GM12864 (cell line): ENCODE measurements at regions not wholly inside any gene's neighbourhood (a gene's known extent, or its start where the extent isn't known, plus 50 kb on each side); places are given as distances from the start of the nearest gene placed in this dataset.

Experiments
- DNase-seq: peaks from one replicate; pipeline ENCODE4 v3.0.0-alpha.2; 2011; ENCODE audit warnings: low read depth
- H3K4me3 ChIP-seq: 2 replicates; pipeline ENCODE4 v1.5.1; 2011; ENCODE audit warnings: mild to moderate bottlenecking, low read depth, low read length, control low read depth
- TF ChIP-seq, protein P1 (sequence below): IDR thresholded peaks from 2 replicates; pipeline ENCODE4 v1.5.1; 2011; ENCODE audit warnings: low read depth, mild to moderate bottlenecking, moderate library complexity, low read length, control low read depth, inconsistent platforms; ENCODE audit errors: missing control alignments

DNA sequence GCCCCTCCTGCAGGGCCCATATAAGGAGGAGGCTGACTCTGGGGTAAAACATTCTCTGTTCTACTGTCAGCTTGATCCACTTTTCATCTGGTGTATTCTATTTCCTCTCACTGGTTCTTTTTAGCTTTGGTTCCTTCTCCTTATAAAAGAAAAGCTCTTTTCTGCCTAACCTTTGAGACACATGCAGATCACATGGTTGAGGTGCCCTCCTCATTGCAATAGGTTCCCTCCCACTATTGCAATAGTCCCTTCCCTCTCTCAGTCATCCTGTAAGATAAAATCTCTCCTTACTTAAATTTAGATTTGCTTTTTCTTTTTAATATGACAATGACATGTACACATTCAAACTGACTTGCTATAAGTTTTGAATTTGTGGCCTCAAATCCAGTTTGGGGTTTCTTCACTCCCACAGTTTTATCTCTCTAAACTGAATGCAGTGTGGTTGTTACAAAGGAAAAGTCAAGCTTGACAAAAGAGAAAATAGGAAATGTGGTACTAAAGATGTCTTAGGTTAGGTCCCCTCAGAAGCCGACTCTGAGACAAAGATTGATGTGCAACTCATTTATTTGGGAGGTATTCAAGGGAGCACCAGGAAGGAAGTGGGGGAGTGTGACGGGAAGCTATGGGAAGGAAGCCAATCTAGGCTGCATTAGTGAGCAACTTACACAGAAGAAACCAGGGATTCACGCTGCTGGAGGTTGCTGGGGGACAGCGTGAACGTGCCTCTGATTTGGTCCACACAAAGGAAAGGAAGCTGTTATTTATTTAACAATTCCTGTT is 127.6 kb upstream of the LINC00305 start:
- TF ChIP-seq, protein P1, sequence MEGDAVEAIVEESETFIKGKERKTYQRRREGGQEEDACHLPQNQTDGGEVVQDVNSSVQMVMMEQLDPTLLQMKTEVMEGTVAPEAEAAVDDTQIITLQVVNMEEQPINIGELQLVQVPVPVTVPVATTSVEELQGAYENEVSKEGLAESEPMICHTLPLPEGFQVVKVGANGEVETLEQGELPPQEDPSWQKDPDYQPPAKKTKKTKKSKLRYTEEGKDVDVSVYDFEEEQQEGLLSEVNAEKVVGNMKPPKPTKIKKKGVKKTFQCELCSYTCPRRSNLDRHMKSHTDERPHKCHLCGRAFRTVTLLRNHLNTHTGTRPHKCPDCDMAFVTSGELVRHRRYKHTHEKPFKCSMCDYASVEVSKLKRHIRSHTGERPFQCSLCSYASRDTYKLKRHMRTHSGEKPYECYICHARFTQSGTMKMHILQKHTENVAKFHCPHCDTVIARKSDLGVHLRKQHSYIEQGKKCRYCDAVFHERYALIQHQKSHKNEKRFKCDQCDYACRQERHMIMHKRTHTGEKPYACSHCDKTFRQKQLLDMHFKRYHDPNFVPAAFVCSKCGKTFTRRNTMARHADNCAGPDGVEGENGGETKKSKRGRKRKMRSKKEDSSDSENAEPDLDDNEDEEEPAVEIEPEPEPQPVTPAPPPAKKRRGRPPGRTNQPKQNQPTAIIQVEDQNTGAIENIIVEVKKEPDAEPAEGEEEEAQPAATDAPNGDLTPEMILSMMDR: no peak
- H3K4me3 ChIP-seq: no peak overlapping the region
- no peak for DNase-seq

DNA sequence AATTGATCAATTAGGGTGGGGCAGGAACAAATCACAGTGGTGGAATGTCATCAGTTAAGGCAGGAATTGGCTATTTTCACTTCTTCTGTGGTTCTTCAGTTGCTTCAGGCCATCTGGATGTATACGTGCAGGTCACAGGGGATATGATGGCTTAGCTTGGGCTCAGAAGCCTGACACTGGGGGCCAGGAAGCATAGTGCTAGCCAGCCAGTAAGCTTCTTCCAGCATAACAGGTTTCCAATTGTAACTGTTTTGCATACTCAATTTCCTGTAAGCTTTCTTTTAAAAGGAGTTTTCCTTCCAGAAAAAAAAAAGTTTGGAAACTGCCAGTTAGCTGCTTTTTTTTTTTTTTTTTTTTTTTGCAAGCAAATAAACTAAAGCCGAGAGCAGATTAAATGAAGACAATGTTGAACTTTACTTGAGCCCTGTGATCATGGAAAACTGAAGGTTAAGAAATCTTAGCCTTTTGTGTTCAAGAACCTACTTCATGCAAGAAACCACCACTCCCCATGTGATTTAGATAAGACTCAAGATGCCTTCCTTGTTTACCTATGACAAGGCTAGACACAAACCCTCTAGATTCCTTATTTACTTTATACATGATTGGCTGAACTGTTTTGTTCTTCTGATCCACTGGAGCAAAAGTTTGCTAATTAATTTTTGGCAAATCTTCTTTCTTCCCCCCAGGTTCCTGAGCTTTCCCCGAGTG is 126.9 kb upstream of the LINC00305 start:
- H3K4me3 ChIP-seq: no peak overlapping the region
- DNase-seq: no peak
- TF ChIP-seq, protein P1: no peak

DNA sequence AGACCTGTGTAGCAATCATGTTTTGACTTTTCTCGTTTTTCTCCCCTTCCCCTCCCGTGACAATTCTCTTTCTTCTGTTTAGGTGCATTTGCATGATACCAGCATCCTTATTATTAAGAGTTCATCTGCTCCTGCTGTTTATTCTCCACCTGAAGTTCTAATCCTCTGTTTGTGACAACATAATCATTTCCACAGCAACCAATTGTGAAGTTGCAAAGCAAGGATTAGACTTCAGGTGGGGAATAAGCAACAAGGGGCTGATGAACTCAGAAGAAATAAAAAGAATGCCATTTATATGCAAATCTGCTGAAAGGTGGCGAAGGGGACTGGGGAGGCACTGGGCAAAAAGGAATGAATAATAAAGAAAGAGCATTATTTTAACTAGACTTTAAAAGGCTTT is 124.8 kb upstream of the LINC00305 start:
- no peak for DNase-seq
- TF ChIP-seq, protein P1: no peak

DNA sequence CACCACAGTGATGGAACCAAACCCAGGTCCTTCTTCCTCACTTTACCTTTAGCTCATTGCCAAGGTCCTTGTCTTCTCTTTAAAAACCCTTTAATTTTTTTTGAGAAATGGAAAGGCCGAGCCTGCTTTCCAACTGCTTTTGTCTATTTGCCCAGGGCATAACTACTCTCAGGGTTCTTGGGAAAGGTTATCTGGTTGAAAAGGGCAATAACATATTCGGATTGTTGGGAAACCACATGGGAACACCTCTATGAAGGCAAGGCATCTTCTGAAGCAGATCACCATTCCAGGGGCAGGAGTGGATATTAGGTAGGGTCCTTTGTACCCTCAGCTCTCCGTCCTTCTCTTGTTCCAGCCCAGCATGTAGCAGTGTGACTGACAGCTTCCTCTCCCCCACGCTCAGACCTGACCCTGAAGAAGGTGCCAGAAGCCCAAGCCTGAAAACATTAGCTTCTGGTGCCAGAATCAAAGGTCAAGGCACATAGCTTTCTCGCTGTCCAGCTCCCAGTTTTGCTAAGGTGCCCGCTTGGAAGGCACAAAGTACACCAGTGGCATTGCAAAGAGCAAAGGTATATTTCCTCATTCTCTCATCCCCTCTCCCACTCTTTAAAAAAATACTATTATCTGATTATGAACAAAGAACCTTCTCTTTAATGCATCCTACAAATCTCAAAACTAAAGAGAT is 123.2 kb upstream of the LINC00305 start:
- no peak for DNase-seq
- no peak overlapping the region for H3K4me3 ChIP-seq
- TF ChIP-seq, protein P1: no peak

More for the DNA sequence above, 124.8 kb upstream of the LINC00305 start:
- no peak overlapping the region for H3K4me3 ChIP-seq

DNA sequence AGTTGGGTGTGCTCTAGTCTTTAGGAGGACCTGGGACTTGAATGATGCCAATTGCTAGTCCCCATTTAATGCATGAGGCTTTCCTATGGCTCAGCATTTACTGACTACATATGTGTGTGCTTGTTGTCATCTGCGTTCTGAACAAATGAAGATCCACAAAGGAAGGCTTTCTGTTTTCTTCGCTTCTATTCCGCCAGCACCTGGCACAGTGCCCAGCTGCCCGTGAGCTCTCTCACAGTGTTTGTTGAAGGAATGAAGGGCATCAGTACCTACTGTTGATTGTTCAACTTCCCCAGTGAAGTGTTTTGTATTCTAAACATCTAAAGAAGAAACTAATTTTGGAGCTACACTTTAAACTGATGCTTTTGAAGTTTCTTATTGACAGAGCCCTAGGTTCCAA is 122.4 kb upstream of the LINC00305 start:
- no peak overlapping the region for H3K4me3 ChIP-seq
- TF ChIP-seq, protein P1: no peak
- DNase-seq: no peak

DNA sequence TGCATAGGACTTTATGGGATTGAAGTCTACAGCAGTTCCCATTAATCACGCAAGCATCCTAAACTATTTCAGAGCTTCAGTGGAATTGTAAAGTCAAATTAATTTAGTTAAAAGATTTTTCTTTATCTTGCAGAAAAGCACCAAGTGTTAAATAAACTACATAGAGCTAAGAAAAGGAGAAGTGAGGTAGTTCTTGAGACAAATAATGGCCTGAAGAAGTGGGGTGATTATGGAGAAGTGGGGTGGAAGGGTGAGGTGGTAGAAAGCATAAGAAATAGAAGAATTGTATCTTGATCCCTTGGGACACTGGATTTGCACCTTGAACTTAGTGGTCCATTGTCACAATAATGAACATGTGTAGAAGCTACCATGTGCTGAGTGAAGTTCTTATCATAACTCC is 121.7 kb upstream of the LINC00305 start:
- no peak for DNase-seq
- TF ChIP-seq, protein P1: no peak
- H3K4me3 ChIP-seq: no peak overlapping the region
